HG03520 (cell line): ENCODE measurements at regions not wholly inside any gene's neighbourhood (a gene's known extent, or its start where the extent isn't known, plus 50 kb on each side); places are given as distances from the start of the nearest gene placed in this dataset.

Experiments
- ATAC-seq: cut with Tn5 transposase; IDR thresholded peaks from one replicate; pipeline ENCODE4 v1.9.1; 2021; ENCODE audit warnings: mild to moderate bottlenecking, moderate library complexity; ENCODE audit not compliant: unreplicated experiment

GRCh38 chr10:100612601-100613595, 77.2 kb downstream of the HIF1AN start:
- ATAC-seq, result no peak

- ATAC-seq, result no peak
These were observed 78.1 kb downstream of the HIF1AN start for GRCh38 chr10:100613846-100614245.

GRCh38 chr10:100614429-100615095, 78.8 kb downstream of the HIF1AN start:
- ATAC-seq, result no peak

- no peak for ATAC-seq
These were observed 79.5 kb downstream of the HIF1AN start for GRCh38 chr10:100615241-100615640.

GRCh38 chr10:100615908-100616307, 80.2 kb downstream of the HIF1AN start:
- no peak for ATAC-seq

- no peak for ATAC-seq
These were observed 82.4 kb downstream of the HIF1AN start for GRCh38 chr10:100618091-100618615.

GRCh38 chr10:100618632-100619255, 83.0 kb downstream of the HIF1AN start:
- no peak for ATAC-seq

GRCh38 chr10:100620087-100620835, 84.5 kb downstream of the HIF1AN start:
- ATAC-seq, result no peak

GRCh38 chr10:100621360-100622205, 85.8 kb downstream of the HIF1AN start:
- no peak for ATAC-seq

- ATAC-seq, result no peak
These were observed 87.2 kb downstream of the HIF1AN start for GRCh38 chr10:100622946-100623345.

- no peak for ATAC-seq
These were observed 87.9 kb downstream of the HIF1AN start for GRCh38 chr10:100623521-100624230.

GRCh38 chr10:100624298-100624697, 88.6 kb downstream of the HIF1AN start:
- ATAC-seq, result no peak

- no peak for ATAC-seq
These were observed 90.1 kb downstream of the HIF1AN start for GRCh38 chr10:100625816-100626215.

- ATAC-seq, result no peak
These were observed 92.3 kb downstream of the HIF1AN start for GRCh38 chr10:100628061-100628460.

GRCh38 chr10:100631192-100631591, 95.4 kb downstream of the HIF1AN start:
- no peak for ATAC-seq

GRCh38 chr10:100632027-100632426, 96.3 kb downstream of the HIF1AN start:
- ATAC-seq, result no peak

- no peak for ATAC-seq
These were observed 98.3 kb downstream of the HIF1AN start for GRCh38 chr10:100634034-100634433.

- no peak for ATAC-seq
These were observed 101.3 kb downstream of the HIF1AN start for GRCh38 chr10:100636848-100637553.
